CD4-positive, alpha-beta T cell (primary cell): ENCODE measurements at regions not wholly inside any gene's neighbourhood (a gene's known extent, or its start where the extent isn't known, plus 50 kb on each side); places are given as distances from the start of the nearest gene placed in this dataset.

Experiments used
- ATAC-seq: fragments of 200-7000 bp; cut with Tn5 transposase; one replicate; pipeline ENCODE4 v1.10.0; 2022; ENCODE audit warnings: mild to moderate bottlenecking; ENCODE audit not compliant: poor library complexity
- CTCF ChIA-PET: fragments of 350-600 bp; sonication (Branson Sonifier 250); formaldehyde crosslinking; loops from one replicate; lab custom pipeline; 2021; ENCODE audit warnings: antibody characterized with exemption, inconsistent platforms; lab: Charles Lee
- POLR2A ChIA-PET: fragments of 350-600 bp; sonication (Branson Sonifier 250); formaldehyde crosslinking; loops from one replicate; lab custom pipeline; 2021; ENCODE audit warnings: antibody characterized with exemption, inconsistent platforms; lab: Charles Lee
- DNase-seq, 14 experiments: peaks; one replicate each; pipeline ENCODE4 v3.0.0-alpha.2; 2013 to 2020; ENCODE audit warnings: mixed read lengths in 2 of 14
- H3K27ac ChIP-seq, 2 donors: one replicate each; pipeline versions ENCODE4 v1.5.1 to v1.7.0; 2013; ENCODE audit warnings: low read length in 2 of 2, low read depth in 1 of 2, mild to moderate bottlenecking in 1 of 2
- H3K27me3 ChIP-seq, 2 experiments: 1 replicate in 1 of 2; 2 replicates in 1 of 2; pipeline versions ENCODE4 v1.6.1 to v1.7.0; 2013; ENCODE audit warnings: low read length in 2 of 2, control low read depth in 1 of 2, mild to moderate bottlenecking in 1 of 2, moderate library complexity in 1 of 2; ENCODE audit not compliant: insufficient read depth in 2 of 2, control insufficient read depth in 1 of 2
- H3K36me3 ChIP-seq: one replicate; pipeline ENCODE4 v1.6.1; 2013; ENCODE audit warnings: low read length, control low read depth; ENCODE audit not compliant: insufficient read depth
- H3K4me1 ChIP-seq: one replicate; pipeline ENCODE4 v1.6.1; 2013; ENCODE audit warnings: low read length, control low read depth; ENCODE audit not compliant: insufficient read depth
- H3K4me3 ChIP-seq: one replicate; pipeline ENCODE4 v1.5.1; 2013; ENCODE audit warnings: mild to moderate bottlenecking, low read length, moderate library complexity
- H3K9me3 ChIP-seq, 2 experiments: 1 replicate in 1 of 2; 2 replicates in 1 of 2; pipeline versions ENCODE4 v1.6.1 to v1.7.0; 2013; ENCODE audit warnings: low read length in 2 of 2, mild to moderate bottlenecking in 2 of 2, control low read depth in 1 of 2, moderate library complexity in 1 of 2; ENCODE audit not compliant: control insufficient read depth in 1 of 2, insufficient read depth in 1 of 2
- H3K27ac Mint-ChIP-seq: one replicate; pipeline ENCODE4 v1.8.0; 2020; ENCODE audit warnings: mixed read lengths
- H3K27me3 Mint-ChIP-seq: one replicate; pipeline ENCODE4 v1.8.0; 2021; ENCODE audit warnings: mixed read lengths
- H3K36me3 Mint-ChIP-seq: one replicate; pipeline ENCODE4 v1.8.0; 2021; ENCODE audit warnings: low read depth, mixed read lengths
- H3K4me1 Mint-ChIP-seq: one replicate; pipeline ENCODE4 v1.8.0; 2021; ENCODE audit warnings: low read depth, mixed read lengths
- H3K4me3 Mint-ChIP-seq: one replicate; pipeline ENCODE4 v1.8.0; 2020; ENCODE audit warnings: mild to moderate bottlenecking, mixed read lengths
- H3K9me3 Mint-ChIP-seq: one replicate; pipeline ENCODE4 v1.8.0; 2020; ENCODE audit warnings: mixed read lengths
- intact Hi-C, 2 experiments: fragments of 100-400 bp; cut with DNase I in 1 of 2; cut with micrococcal nuclease in 1 of 2; formaldehyde crosslinking; loops; one replicate each; pipeline versions ENCODE4 v1.15.1 to v1.9.0; 2023 to 2025; cut with DNase I, micrococcal nuclease
- TF ChIP-seq, protein P1 (sequence below): fragments of 200-600 bp; IDR thresholded peaks from one replicate; pipeline ENCODE4 v1.8.0; 2022; ENCODE audit warnings: antibody characterized with exemption, mild to moderate bottlenecking

DNA sequence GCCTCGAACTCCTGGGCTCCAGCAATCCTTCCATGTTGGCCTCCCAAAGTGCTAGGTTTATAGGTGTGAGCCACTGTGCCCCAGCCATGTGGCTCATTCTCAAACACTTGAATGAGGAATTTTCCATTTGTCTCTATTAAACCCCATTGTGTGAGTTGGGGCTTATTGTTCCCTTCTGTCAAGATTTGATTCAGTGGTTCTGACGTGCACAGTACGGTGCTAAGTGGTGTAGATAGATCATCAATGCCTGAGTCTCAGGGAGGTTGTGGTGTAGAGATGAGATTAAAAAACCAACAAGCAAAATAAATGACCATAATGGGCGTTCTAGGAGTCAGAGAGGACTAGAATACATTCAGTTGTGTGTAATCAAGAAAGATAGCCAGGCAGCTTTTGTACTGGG is 335.6 kb downstream of the PRL start:
- POLR2A ChIA-PET: no interaction called here
- no peaks in the 10 kb centered on the region for H3K36me3 Mint-ChIP-seq
- no peak overlapping the region for H3K27ac Mint-ChIP-seq
- ATAC-seq (no peak), DNase-seq (no peak)
- Histone ChIP-seq H3K4me3 (no peak overlapping the region), H3K27me3 (no peaks in the 10 kb centered on the region), H3K4me1 (no peaks in the 10 kb centered on the region), H3K27ac (no peak overlapping the region), H3K9me3 (peaks cover 0 to 4% of the 10 kb centered on the region in 2 experiments), H3K36me3 (no peaks in the 10 kb centered on the region)
- H3K4me3 Mint-ChIP-seq: no peak overlapping the region
- no peaks in the 10 kb centered on the region for H3K27me3 Mint-ChIP-seq
- TF ChIP-seq, protein P1, sequence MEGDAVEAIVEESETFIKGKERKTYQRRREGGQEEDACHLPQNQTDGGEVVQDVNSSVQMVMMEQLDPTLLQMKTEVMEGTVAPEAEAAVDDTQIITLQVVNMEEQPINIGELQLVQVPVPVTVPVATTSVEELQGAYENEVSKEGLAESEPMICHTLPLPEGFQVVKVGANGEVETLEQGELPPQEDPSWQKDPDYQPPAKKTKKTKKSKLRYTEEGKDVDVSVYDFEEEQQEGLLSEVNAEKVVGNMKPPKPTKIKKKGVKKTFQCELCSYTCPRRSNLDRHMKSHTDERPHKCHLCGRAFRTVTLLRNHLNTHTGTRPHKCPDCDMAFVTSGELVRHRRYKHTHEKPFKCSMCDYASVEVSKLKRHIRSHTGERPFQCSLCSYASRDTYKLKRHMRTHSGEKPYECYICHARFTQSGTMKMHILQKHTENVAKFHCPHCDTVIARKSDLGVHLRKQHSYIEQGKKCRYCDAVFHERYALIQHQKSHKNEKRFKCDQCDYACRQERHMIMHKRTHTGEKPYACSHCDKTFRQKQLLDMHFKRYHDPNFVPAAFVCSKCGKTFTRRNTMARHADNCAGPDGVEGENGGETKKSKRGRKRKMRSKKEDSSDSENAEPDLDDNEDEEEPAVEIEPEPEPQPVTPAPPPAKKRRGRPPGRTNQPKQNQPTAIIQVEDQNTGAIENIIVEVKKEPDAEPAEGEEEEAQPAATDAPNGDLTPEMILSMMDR: no peak
- intact Hi-C loops: no loop called here
- peaks cover 21% of the 10 kb centered on the region for H3K4me1 Mint-ChIP-seq
- CTCF ChIA-PET: no interaction called here
- H3K9me3 Mint-ChIP-seq: no peaks in the 10 kb centered on the region

DNA sequence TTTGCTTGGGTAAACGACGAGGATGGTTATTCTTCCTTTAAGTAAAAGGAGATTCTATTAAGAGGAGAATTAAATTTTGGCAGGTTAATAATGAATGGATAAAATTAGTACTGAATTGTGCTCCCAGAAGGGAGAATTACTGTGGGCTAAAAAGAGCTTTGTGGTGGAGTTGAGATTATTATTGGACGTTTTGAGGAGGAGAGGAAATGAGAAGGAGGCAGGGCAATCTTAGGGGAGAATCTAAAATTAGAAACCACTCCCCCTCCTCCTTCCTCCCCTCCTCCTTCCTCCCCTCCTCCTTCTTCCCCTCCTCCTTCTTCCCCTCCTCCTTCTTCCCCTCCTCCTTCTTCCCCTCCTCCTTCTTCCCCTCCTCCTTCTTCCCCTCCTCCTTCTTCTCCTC is 331.8 kb downstream of the PRL start:
- TF ChIP-seq, protein P1: no peak
- POLR2A ChIA-PET: interaction anchor here (0.6 kb wide), 1 partner anchor 79 kb away, joined by 3 read pairs; no protein-coding TSS in a partner anchor
- no peak overlapping the region for H3K27ac Mint-ChIP-seq
- intact Hi-C loops: no loop called here
- H3K36me3 ChIP-seq: no peaks in the 10 kb centered on the region
- no peaks in the 10 kb centered on the region for H3K4me1 ChIP-seq
- DNase-seq (no peak), ATAC-seq (no peak)
- no peaks in the 10 kb centered on the region for H3K27me3 ChIP-seq
- no peaks in the 10 kb centered on the region for H3K36me3 Mint-ChIP-seq
- no peak overlapping the region for H3K4me3 ChIP-seq
- H3K4me1 Mint-ChIP-seq: peaks cover 31% of the 10 kb centered on the region
- CTCF ChIA-PET: interaction anchor here (0.7 kb wide), 1 partner anchor 7 kb away, joined by 3 read pairs; no protein-coding TSS in a partner anchor
- no peak overlapping the region for H3K4me3 Mint-ChIP-seq
- H3K9me3 Mint-ChIP-seq: no peaks in the 10 kb centered on the region
- no peaks in the 10 kb centered on the region for H3K9me3 ChIP-seq
- H3K27me3 Mint-ChIP-seq: no peaks in the 10 kb centered on the region
- H3K27ac ChIP-seq: no peak overlapping the region

DNA sequence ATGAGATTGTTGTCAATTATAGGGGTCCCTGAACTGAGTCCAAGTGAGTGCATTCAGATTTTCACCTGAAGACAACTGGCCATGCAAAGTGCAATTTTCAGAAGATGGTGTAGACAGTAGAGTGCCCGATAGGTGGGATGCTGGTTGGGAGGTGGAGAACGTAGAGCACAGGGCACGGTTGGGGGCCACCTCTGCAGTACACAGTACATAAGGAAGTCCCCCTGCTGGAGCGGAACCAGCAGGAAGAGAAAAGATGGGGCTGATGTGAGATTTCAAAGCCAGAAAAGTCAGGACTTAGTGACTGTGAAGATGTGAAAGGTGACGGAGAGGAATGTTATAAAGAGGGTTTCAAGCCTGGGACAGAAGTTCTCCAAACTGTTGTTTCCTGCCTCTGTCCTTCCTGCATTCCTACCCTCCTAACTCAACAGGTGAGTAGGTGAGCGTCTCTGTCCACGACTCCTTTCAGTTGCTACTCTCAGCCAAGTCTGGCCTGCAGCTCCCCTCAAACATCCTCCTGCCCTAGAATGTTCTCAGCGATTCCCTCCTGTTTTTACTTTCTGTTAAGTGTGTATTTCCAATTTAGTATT is 330.8 kb downstream of the PRL start:
- H3K27ac Mint-ChIP-seq: no peak overlapping the region

More for the DNA sequence above, 330.8 kb downstream of the PRL start:
- ChIA-PET CTCF (no interaction called here), POLR2A (no interaction called here)
- no peaks in the 10 kb centered on the region for H3K36me3 Mint-ChIP-seq
- TF ChIP-seq, protein P1: no peak
- ATAC-seq: no peak
- intact Hi-C loops: no loop called here
- no peaks in the 10 kb centered on the region for H3K36me3 ChIP-seq
- no peak overlapping the region for H3K4me3 ChIP-seq
- H3K27me3 ChIP-seq: no peaks in the 10 kb centered on the region
- H3K4me3 Mint-ChIP-seq: no peak overlapping the region
- no peak overlapping the region for H3K27ac ChIP-seq
- no peaks in the 10 kb centered on the region for H3K9me3 Mint-ChIP-seq
- H3K4me1 Mint-ChIP-seq: peaks cover 31% of the 10 kb centered on the region
- H3K27me3 Mint-ChIP-seq: no peaks in the 10 kb centered on the region
- no peak for DNase-seq
- H3K9me3 ChIP-seq: no peaks in the 10 kb centered on the region
- no peaks in the 10 kb centered on the region for H3K4me1 ChIP-seq
